ENCODE measurements at regions not wholly inside any gene's neighbourhood (a gene's known extent, or its start where the extent isn't known, plus 50 kb on each side); places are given as distances from the start of the nearest gene placed in this dataset.

DNA sequence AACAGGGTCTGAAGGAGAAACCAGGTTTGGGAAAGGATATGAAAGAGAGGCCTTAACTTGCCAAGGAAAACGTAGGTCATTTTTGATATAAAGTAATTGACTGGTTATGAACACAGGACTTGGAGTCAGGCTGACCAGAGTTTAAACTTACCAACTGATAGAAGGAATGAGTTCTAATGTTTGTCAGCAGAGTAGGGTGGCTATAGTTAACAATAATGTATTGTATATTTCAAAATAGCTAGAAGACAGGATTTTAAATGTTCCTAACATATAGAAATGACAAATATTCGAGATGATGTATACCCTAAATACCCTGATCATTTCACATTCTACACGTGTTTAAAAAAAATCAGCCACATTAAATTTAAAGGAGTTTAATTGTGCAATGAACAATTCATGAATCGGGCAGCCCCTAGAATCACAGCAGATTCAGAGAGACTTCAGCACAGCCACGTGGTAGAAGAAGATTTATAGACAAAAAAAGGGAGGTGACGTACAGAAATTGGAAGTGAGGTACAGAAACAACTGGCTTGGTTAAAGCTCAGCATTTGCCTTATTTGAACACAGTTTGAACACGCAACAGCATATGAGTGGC, 52.5 kb upstream of the PLEKHG7 start:
- DNase-seq = no peak

DNA sequence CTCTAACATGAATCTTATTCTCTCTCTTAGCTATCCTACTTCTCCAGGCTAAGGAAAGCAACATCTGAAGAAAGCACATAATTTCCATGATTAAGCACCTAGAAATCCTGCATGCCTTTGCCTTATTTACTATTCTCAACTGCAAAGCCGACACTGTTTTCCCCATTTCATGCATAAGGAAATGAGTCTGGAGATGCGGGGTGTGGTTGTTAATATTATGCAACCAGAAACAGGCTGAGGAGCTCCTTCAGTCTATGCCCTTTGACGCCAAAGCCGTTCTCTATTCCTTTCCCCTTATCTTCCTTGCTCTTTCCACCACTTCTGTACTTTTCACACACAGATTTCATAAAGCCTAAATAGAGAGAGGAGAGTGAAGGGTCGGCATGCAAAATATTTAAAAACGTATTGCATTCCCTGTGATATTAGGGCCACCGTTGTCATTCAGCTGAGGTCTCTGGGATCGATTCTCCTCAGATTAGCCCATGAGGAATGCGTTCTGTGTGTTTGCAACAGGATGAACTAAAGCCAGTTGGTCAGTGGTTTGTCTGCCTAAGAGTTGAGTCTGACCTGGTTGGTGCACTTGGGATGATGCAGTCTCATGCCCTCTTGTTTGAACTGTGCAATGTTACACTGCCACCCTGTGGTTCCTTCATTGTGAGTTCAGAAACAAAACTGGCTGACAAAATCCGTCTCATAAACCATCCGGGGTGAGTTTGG, 53.1 kb upstream of the PLEKHG7 start:
- DNase-seq = peak; percentile 72

DNA sequence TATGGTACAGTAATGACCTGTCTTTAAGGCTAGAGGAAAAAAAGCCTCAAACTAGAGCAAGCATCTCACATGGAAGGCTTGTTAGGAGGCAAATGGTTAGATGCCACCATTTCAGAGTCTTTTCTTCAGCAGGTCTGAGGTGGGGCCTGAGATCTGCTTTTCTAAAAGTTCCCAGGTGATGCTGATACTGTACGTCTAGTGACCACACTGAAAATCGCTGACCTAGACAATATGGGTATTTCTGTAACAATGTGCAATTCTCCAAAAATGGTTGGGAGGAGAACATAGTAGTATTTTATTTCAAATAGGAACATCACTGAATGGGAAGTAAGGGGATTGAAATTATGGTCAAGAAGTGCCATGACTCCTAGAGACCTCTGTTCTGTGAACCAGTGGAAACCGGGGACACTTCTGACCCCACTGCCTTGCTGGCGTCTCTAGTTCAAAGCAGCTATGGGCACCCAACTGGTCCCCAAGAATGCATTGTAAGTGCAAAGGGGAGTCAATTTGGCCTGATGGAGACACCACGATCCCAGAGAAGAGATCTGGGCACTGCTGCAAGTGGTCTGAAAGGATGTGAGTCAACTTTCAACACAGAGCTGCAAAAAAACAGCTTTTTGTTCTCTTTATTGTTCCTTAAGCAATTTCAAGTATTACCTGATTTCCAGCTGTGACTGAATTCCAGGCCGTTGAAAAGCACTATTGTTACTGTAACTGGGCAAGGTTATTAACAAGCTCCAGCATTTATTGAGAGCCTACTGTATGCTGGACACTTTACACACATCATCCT, 54.4 kb upstream of the PLEKHG7 start:
- no peak for DNase-seq

DNA sequence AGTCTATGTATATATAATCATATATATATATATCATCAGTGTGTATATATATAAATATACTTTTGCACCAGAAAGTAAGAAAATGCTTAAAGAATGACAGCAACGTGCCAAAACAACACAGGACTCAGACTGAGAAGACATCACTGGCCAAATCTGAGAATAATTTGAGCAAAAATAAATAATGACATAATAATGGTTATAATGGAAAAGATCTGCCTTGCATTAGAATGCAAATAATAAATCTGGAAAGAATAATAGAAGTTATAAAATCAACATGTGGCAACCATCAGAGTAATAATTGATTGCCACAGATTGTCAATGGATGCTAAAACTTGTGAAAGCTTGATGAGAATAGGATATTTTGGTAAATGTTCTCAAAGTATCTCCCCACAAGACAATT, 61.5 kb upstream of the PLEKHG7 start:
- DNase-seq = no peak

DNA sequence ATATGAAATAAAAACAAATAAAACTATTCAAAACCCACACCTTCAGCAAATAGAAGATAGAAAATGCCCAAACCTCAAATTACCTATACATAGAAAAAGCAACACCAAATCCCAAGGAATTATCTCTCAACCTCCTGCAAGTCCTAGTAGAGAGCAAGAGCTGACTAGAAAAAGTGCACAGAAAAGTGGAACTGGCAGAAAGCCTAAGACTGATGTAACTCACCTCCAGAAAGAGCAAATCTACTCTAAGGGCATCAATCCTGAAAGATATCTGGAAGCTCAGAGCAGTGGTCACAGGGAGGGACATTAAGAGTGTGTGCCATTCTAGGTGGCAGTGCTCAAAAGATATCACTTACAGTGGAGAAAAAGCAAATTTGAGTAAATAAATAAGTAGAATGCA, 62.1 kb upstream of the PLEKHG7 start:
- DNase-seq = no peak

DNA sequence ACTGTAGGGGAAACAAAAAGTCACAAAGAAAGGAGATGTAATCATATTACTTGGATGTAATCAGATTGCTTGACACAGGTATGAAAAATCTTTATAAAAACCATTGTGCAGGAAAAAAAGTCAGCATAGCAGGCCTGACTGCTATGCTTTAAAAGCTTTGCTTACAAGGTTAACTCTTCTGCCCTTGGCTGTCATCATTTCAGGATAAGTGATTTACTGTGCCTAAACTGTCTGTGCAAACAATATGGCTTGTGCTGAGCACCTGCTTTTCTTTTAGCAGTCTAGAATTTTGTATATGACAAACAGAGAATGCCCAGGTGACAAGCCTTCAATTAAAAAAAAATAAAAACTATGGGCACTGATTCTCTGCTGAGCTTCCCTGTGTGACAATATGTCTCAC, 63.8 kb upstream of the PLEKHG7 start:
- DNase-seq = no peak

DNA sequence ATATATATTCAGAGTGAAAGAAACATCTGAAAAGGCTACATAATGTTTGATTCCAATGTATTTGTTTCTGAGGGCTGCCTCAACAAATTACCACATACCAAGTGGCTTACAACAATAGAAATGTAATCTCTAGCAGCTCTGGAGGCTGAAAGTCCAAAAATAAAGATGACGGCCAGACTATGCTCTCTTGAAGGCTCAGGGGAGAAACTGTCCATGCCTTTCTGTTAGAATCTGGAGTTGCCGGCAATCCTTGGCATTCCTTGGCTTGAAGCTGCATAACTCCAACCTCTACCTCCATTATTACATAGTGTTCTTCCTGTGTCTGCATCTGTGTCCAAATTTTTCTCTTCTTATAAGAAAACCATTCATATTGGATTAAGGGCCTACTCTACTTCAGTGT, 68.1 kb upstream of the PLEKHG7 start:
- DNase-seq = no peak

DNA sequence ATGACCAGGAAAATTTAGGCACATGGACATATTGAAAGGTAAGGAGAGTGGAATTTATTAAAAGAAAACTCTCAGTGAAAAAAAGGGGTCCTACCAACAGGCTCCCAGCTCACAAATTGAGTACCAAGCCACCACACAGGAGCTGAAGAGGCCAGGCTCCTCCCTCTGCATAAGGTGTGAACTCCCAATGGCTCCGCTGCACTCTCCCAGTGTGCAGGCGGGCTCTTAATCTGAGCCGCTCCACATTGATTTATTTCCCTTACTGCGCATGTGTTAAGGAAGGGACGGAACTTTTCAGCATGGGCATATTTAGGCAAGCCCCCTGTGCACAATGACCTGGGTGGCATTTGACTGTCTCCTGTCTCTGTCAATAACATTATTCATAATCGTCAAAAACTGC, 68.6 kb upstream of the PLEKHG7 start:
- no peak for DNase-seq

DNA sequence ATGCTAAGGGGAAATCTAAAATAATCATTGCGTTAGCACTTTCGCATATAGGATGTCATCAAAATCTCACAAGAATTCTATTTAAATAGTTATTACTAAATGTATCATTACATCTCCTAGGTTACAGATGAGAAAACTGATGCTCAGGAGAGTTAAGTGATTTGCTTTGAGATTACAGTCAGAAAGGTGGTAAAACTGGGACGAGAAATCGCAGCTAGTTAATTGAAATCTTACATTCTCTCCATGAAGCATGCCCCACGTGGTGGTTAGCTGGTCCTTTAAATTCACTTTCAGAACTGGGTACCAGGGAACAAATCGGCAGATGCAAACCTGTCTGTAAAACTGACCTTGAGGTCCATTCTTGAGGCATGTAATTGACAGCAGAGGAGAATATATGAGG, 71.8 kb upstream of the PLEKHG7 start:
- DNase-seq = no peak

DNA sequence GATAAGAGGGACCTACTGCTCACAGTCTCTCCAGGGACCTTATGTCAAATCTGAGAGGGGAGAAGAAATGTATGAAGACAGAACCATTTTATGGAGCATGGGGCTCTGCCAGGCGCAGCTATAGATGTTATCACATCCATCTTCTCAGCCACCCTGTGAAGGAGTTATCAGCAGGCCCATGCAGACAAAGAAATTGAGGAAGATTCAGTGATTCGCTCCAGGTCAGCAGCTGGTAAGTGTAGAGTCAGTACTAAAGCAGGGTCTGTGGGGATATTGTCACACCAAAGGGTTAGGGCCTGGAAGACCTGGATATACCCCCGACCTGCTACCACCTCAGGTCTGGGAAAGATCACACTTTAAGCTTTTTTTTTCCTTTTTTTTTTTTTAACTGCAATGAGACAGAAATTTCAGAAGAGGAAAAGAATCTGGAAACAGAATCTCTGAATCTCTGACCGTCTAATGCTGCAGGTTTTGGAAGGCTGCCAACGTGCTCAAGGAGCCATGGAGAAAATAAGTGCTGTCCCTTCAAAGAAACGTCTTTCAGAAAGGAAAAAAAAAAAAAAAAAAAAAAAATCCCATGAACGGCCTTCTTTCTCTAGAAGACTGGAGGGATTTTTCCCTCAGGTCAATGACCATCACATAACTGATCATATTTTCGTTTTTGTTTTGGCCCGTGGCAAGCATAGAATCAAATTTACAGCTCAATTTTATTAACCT, 73.3 kb upstream of the PLEKHG7 start:
- DNase-seq = no peak

DNA sequence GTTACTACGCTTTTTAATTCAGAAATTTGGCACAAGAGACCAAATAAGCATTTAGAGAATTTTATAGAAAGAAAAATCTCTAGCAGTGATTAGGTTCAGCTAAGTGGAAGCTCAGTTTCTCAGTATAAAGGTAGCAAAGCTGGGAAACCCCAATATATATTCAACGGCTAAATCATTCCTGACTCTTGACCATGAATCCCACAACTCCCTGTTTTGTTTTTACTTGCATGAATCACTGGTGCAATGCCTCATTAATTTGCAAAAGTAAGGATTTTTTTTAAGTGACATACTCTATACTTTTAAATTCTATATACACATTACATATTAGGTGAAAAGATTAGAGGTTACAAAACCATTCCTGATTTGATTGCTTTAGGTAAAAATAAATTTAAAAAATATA, 74.3 kb upstream of the PLEKHG7 start:
- DNase-seq = no peak

DNA sequence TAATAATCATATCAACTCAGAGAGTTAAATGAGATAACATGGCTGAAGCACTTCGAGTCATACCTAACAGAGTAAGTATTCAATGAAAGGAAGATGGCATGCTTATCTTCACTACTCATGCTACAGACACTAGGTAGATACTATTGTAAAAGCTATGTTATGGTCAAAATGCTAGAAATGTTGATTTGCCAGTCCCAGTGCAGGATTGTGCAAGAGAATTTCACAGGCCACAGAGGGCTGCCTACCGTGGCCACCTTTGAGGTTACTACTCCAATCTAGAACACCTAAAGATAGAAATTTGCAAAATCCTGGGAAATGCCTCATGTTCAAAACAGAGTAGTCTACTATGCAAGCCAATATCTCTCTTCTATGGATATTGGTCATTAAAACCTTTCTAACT, 75.3 kb upstream of the PLEKHG7 start:
- DNase-seq = no peak

DNA sequence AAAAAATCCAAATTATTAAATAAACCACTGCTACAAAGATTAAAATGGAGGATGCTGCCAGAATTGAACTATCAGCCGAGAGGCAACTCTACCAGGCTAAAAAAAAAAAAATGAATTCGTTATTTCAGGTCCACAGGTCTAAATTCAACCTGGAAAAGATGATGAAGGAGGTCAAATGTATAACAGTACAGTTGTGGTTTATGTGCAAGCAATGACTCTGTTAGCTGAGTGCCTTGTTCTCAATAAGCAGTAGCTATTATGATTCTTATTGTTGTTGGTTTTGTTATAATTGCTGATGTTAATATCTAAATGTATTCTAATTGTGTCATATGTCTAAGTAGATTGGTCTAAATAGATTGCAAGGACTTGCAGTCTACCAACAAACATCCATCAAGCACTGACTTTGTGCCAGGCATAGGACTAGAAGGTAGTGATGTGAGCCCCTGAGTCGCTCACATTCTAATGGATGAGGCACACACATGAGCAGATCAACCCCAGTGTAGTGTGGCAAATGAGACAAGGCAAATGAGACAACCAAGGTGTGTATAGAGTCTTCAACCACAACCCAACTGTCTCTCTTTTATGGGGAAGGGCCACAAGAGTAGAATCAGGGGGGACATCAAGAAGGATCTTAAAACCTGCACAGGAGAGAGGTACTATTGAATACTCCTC, 77.0 kb upstream of the PLEKHG7 start:
- no peak for DNase-seq

DNA sequence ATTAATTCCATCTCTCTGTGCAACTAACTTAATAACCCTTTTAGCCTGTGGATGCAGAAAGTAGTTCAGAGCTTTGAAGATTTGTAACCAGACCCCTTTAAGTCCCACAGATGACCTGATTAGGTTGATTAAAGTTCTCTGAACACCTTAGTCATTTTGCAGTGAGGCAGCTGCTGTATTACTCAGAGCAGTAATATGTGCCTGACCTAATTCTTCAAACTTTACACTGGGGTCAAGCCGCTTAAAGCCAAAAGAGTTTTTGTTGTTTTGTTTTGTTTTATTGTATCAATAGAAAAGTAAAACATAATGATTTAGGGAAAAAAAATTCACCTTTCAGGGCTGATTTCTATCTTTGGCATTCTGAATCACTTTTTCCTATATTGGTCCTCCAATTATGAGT, 78.6 kb upstream of the PLEKHG7 start:
- no peak for DNase-seq

DNA sequence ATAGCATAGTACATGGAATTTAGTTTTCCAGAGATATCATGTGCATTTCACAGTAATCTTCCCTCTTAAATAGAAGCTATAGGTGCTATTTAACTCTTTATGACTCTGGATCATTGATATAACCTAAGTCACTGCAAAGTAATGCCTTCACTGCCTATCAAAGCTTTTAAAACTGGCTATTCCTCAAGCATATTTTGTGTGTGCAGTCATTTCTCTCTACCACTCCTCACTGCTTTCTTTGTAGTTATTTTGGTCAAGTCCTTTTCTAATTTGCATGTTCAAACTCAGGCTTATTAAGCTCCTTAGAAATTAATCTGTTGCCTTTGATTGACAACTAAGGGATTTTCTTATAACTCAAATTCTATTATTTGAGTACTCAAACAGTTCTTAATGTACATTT, 79.4 kb upstream of the PLEKHG7 start:
- DNase-seq = no peak

DNA sequence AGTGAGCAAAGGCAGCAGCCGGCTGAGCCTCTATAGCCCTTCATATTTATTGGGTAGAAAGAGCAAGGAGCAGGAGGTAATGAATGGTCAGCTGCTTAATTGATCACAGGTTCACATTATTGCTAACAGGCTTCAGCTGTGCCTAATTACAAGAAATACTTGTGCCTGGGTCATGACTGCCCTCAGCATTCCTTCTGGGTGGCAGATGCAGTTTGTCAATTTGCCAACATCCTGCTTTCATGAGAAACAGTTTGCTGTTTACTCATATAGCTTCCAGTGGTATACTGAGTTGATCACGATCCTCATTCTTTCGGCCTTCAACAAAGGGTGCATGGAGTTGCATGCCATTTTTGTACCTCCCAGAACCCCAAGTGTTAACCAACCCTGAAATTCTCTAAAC, 81.0 kb upstream of the PLEKHG7 start:
- DNase-seq = no peak

DNA sequence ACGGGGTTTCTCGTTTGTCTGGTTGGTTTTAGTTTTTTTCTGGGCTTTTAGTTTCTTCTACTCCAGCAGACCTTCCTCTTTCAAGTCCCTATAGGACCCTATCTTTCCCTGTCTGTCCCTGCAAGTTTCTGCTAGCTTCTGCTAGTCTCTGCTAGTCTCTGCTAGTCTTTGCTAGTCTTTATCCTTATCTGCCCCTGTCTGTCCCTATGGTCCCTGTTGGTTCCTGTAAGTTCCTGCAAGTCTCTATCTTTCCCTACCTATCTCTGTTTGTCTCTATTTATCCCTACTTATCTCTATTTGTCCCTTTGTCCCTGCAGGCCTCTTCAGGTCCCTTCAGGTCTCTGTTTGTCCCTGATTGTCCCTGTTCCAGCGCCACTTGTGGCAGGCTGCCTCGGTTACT, 81.5 kb upstream of the PLEKHG7 start:
- DNase-seq = no peak

DNA sequence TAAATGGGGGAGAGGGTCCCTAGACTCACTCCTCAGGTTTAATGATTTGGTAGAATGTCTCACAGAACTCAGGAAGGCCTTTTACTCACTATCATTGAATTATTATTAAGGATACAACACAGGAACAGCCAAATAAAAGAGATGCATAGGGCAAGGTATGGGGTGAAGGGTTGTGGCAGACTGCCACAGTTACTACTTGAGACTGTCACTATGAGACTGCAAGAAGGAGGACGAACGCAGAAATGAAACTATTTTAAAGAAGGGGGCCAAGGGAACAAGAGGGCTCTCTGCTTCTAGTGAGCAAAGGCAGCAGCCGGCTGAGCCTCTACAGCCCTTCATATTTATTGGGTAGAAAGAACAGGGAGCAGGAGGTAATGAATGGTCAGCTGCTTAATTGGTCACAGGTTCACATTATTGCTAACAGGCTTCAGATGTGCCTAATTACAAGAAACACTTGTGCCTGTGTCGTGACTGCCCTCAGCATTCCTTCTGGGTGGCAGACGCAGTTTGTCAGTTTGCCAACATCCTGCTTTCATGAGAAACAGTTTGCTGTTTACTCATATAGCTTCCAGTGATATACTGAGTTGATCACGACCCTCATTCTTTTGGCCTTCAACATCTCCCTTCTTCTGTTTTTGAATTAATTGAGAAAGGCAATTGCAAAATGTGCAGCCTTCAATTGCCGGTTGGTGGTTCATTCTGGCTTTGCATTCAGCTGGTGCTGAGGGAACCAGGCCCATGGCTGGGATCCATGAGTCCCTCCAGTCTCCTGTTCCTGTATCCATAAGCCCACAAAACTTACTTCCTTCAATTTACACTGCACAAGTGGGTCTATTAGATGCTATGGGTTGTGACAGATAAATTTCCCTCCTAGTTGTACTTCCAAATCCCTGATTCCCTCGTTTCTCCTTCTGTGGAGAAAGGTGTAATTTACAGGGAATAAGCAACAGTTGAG, 82.8 kb upstream of the PLEKHG7 start:
- no peak for DNase-seq

DNA sequence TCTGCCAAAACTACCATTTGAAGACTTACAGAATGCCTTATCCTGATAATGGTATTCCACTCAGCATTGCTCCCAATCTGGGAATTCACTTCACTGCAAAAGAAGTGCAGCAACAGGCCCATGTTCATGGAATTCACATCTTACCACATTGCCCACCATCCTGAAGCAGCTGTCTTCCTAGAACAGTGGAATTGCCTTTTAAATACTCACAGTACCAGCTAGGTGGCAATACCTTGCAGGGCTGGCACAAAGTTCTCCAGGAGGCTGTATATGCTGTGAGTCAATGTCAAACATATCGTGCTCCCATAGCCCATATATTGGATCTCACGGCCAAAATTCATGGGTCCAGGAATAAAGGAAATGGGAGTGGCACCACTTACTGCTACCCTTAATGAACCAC, 83.8 kb upstream of the PLEKHG7 start:
- DNase-seq = no peak

DNA sequence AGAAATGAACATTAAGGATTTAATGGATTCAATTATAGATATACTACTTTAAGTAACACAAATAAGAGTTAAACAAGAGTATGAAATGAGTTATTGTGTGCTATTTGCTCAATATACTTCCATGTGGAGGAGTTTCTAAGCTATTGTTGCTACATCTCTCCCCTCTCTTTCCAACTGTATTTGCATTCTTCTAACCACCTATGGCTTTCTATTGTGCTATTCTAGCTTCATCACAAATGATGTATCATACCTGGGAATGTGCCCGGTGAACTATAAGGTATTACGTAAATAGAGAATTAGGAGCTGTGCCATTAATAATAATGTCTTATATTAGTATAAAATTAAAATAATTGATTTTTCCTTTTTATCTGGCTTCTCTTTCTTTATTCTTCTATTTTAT, 87.1 kb upstream of the PLEKHG7 start:
- DNase-seq = no peak

DNA sequence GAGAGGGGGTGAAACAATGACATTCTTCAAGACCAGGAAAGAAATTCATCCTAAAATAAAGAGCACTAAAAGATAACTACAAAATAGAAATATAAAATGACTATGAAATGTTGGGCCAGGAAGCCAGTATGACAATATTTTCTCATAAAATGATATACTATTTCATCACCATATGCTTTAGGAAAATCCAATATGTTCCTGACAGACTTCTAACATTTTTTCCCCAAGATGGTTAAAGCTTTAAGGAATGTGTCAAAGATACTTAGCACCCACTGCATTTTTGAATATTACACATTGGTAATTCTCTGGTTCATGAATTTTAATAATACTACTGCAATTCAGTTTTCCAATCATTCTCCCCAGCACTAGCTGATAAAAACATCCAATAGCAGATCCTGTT, 87.7 kb upstream of the PLEKHG7 start:
- DNase-seq = no peak

DNA sequence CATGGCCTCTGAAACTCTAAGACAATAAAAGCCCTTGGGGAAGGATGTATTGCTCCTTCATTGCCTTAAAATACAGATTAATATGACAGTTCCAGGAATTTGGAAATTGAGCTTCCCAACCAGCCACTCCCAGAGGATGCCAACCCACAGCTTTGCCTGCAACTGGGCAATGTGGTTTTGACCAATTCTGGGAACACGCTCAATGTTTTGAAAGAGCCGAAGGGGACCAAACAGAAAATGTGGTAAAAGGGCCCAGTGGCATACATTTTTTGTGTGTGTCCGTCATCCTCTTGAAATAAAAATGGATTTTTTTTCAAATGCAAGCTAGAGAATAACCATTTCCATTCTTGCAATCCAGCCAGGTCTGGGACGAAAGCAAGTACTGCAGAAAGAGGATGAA, 88.3 kb upstream of the PLEKHG7 start:
- no peak for DNase-seq

All from stimulated activated CD4-positive, alpha-beta T cell treated with anti-CD3 and anti-CD28 coated beads, Interleukin-4, amount 100 ng/mL, for 24 hours (primary cell).